H4 (cell line): ENCODE measurements at regions not wholly inside any gene's neighbourhood (a gene's known extent, or its start where the extent isn't known, plus 50 kb on each side); places are given as distances from the start of the nearest gene placed in this dataset.

Experiments
- DNase-seq: peaks from one replicate; pipeline ENCODE4 v3.0.0-alpha.2; 2015; ENCODE audit warnings: low spot score

- no peak for DNase-seq
These were observed 108.1 kb downstream of the GNAT3 start for GRCh38 chr7:80403686-80404241.

GRCh38 chr7:80401708-80402107, 110.2 kb downstream of the GNAT3 start:
- no peak for DNase-seq

GRCh38 chr7:80393786-80394185, 118.1 kb downstream of the GNAT3 start:
- DNase-seq = no peak

- DNase-seq = peak; percentile 42
These were observed 119.4 kb downstream of the GNAT3 start for GRCh38 chr7:80392229-80393169.

- no peak for DNase-seq
These were observed 124.2 kb downstream of the GNAT3 start for GRCh38 chr7:80387634-80388193.

GRCh38 chr7:80386686-80387085, 125.2 kb downstream of the GNAT3 start:
- no peak for DNase-seq

- DNase-seq = no peak
These were observed 126.4 kb downstream of the GNAT3 start for GRCh38 chr7:80385508-80385907.

GRCh38 chr7:80380957-80381356, 130.9 kb downstream of the GNAT3 start:
- DNase-seq = no peak

- peak; percentile 19 for DNase-seq
These were observed 132.6 kb downstream of the GNAT3 start for GRCh38 chr7:80379034-80379982.

- no peak for DNase-seq
These were observed 137.5 kb downstream of the GNAT3 start for GRCh38 chr7:80374321-80374720.

GRCh38 chr7:80373429-80374032, 138.3 kb downstream of the GNAT3 start:
- DNase-seq = no peak

GRCh38 chr7:80372415-80372814, 139.4 kb downstream of the GNAT3 start:
- no peak for DNase-seq

GRCh38 chr7:80370587-80370986, 141.3 kb downstream of the GNAT3 start:
- no peak for DNase-seq

GRCh38 chr7:80369321-80369720, 142.5 kb downstream of the GNAT3 start:
- DNase-seq = no peak

GRCh38 chr7:80362677-80363076, 149.2 kb downstream of the GNAT3 start:
- DNase-seq = no peak

GRCh38 chr7:80362010-80362618, 149.8 kb downstream of the GNAT3 start:
- DNase-seq = no peak

- DNase-seq = no peak
These were observed 152.4 kb downstream of the GNAT3 start for GRCh38 chr7:80359476-80359875.

GRCh38 chr7:80359029-80359428, 152.8 kb downstream of the GNAT3 start:
- no peak for DNase-seq

GRCh38 chr7:80357530-80357929, 154.3 kb downstream of the GNAT3 start:
- DNase-seq = no peak

GRCh38 chr7:80350430-80350829, 161.4 kb downstream of the GNAT3 start:
- no peak for DNase-seq

GRCh38 chr7:80348223-80348622, 163.6 kb downstream of the GNAT3 start:
- no peak for DNase-seq
